Keratinocyte (primary cell): ENCODE measurements at regions not wholly inside any gene's neighbourhood (a gene's known extent, or its start where the extent isn't known, plus 50 kb on each side); places are given as distances from the start of the nearest gene placed in this dataset.
"Not testable (repeated sequence)": the region's sequence is repeated elsewhere in the genome, so short reads cannot be mapped to it uniquely, and the experiment has no call there.

Experiments
- DNase-seq: peaks from one replicate; pipeline ENCODE4 v3.0.0-alpha.2; 2011; ENCODE audit warnings: low read depth, missing footprints, low spot score
- FAIRE-seq: peaks from 2 replicates; lab custom pipeline; 2011; peaks lifted over from hg19 to GRCh38; lab: Jason Lieb, UNC
- H2AFZ ChIP-seq: 2 replicates; pipeline ENCODE4 v1.6.0; 2012; ENCODE audit warnings: low read length, control low read depth, inconsistent platforms; ENCODE audit not compliant: control insufficient read depth
- H3K27ac ChIP-seq: 2 replicates; pipeline ENCODE4 v1.5.1; 2011; ENCODE audit warnings: low read length; ENCODE audit not compliant: control insufficient read depth, insufficient read depth
- H3K27me3 ChIP-seq: 3 replicates; pipeline ENCODE4 v1.6.0; 2011; ENCODE audit warnings: low read length; ENCODE audit not compliant: control insufficient read depth, insufficient read depth; ENCODE audit errors: extremely low read depth
- H3K36me3 ChIP-seq, 2 experiments: 2 replicates in 1 of 2; 3 replicates in 1 of 2; pipeline ENCODE4 v1.5.1; 2011; ENCODE audit warnings: low read length in 2 of 2, mild to moderate bottlenecking in 1 of 2; ENCODE audit not compliant: control insufficient read depth in 2 of 2, insufficient read depth in 2 of 2; ENCODE audit errors: extremely low read depth in 1 of 2
- H3K4me1 ChIP-seq: 3 replicates; pipeline ENCODE4 v1.5.1; 2011; ENCODE audit warnings: low read length; ENCODE audit not compliant: control insufficient read depth, insufficient read depth; ENCODE audit errors: extremely low read depth
- H3K4me2 ChIP-seq: 3 replicates; pipeline ENCODE4 v1.6.0; 2011; ENCODE audit warnings: low read depth, low read length; ENCODE audit not compliant: control insufficient read depth, insufficient read depth; ENCODE audit errors: extremely low read depth
- H3K4me3 ChIP-seq, 3 experiments: fragments of 200-600 bp in 1 of 3; sonication (generic) in 1 of 3; 2 replicates in 2 of 3; 3 replicates in 1 of 3; pipeline ENCODE4 v1.5.1; 2011 to 2016; ENCODE audit warnings: low read length in 3 of 3, mild to moderate bottlenecking in 3 of 3, control low read depth in 2 of 3, inconsistent platforms in 1 of 3, low read depth in 1 of 3, mixed read lengths in 1 of 3, mixed run types in 1 of 3, moderate library complexity in 1 of 3; ENCODE audit not compliant: control insufficient read depth in 2 of 3, insufficient read depth in 2 of 3; ENCODE audit errors: extremely low read depth in 1 of 3
- H3K79me2 ChIP-seq: 2 replicates; pipeline ENCODE4 v1.6.0; 2012; ENCODE audit warnings: low read length; ENCODE audit not compliant: control insufficient read depth, insufficient read depth
- H3K9ac ChIP-seq: 3 replicates; pipeline ENCODE4 v1.6.0; 2011; ENCODE audit warnings: low read length; ENCODE audit not compliant: control insufficient read depth, insufficient read depth; ENCODE audit errors: extremely low read depth
- H3K9me1 ChIP-seq: 3 replicates; pipeline ENCODE4 v1.6.0; 2011; ENCODE audit warnings: low read length; ENCODE audit not compliant: control insufficient read depth, insufficient read depth; ENCODE audit errors: extremely low read depth
- H3K9me3 ChIP-seq: 2 replicates; pipeline ENCODE4 v1.5.1; 2012; ENCODE audit warnings: low read depth, low read length; ENCODE audit not compliant: control insufficient read depth
- H4K20me1 ChIP-seq: 3 replicates; pipeline ENCODE4 v1.6.0; 2011; ENCODE audit warnings: low read length; ENCODE audit not compliant: control insufficient read depth, insufficient read depth; ENCODE audit errors: extremely low read depth
- EZH2 ChIP-seq: IDR thresholded peaks from one replicate; pipeline ENCODE4 v1.6.1; 2012; ENCODE audit warnings: inconsistent platforms, mild to moderate bottlenecking, low read length, moderate library complexity
- dilution Hi-C: fragments of 300-500 bp; cut with MboI; formaldehyde crosslinking; loops from one replicate; pipeline ENCODE4 v1.7.0; 2020; ENCODE audit warnings: low sequenced_read_pairs; ENCODE audit not compliant: extremely low pct_ligation_motif_present
- TF ChIP-seq, protein P1 (sequence below), 3 experiments: IDR thresholded peaks in 1 of 3; conservative IDR thresholded peaks in 1 of 3; optimal IDR thresholded peaks in 1 of 3; 2 replicates in 2 of 3; 3 replicates in 1 of 3; pipeline versions ENCODE3 to v1.5.1; 2011; ENCODE audit warnings: low read length in 3 of 3, mild to moderate bottlenecking in 3 of 3, moderate library complexity in 2 of 3, control low read depth in 1 of 3, inconsistent platforms in 1 of 3; ENCODE audit not compliant: insufficient read depth in 2 of 3; ENCODE audit errors: extremely low read depth in 1 of 3

DNA sequence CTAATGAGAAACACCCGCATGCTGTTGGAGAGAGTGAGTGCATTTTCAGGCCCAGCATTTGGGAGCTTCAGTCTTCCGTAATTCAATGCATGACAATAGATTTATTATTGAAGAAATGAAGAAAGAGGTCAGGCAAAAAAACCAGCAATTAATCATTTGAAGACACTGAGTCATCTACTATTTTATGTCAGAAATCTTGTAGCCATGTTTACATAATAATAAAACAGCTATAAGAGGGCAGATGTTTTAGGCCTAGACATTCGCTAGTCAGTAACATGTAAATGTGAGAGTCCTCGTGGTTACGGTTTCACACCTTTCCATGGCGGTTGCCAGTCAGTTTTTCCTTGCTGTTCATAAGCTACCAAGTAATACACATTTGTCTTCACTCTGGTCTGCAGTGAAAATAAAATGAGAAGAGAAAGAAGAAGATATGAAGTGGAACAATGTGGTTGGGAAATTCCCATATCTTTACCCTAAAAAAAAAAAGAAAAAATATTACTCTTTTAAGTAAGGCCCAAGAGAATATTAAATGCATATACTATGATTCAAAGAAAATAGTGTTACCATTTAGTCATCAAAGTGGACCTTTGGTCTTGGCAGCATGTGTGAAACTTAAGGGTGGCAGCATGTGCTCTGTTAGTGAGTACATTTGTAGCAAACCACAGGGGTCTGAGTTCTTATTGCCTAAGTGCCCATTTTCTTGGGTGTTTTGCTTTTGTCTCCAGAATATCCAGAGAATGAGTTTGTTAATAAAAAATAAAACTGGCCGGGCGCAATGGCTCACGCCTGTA lies 140.5 kb upstream of the TBL1XR1 start:
- Histone ChIP-seq H3K27me3 (no peaks in the 10 kb centered on the region), H3K4me1 (no peaks in the 10 kb centered on the region), H3K27ac (no peak overlapping the region), H3K36me3 (no peaks in the 10 kb centered on the region), H3K9ac (no peak overlapping the region), H3K4me2 (no peak overlapping the region), H3K9me3 (no peaks in the 10 kb centered on the region), H2AFZ (no peak overlapping the region), H3K9me1 (no peaks in the 10 kb centered on the region), H3K4me3 (no peak overlapping the region), H3K79me2 (no peaks in the 10 kb centered on the region), H4K20me1 (no peaks in the 10 kb centered on the region)
- DNase-seq (no peak), FAIRE-seq (no peak)
- TF ChIP-seq, protein P1, sequence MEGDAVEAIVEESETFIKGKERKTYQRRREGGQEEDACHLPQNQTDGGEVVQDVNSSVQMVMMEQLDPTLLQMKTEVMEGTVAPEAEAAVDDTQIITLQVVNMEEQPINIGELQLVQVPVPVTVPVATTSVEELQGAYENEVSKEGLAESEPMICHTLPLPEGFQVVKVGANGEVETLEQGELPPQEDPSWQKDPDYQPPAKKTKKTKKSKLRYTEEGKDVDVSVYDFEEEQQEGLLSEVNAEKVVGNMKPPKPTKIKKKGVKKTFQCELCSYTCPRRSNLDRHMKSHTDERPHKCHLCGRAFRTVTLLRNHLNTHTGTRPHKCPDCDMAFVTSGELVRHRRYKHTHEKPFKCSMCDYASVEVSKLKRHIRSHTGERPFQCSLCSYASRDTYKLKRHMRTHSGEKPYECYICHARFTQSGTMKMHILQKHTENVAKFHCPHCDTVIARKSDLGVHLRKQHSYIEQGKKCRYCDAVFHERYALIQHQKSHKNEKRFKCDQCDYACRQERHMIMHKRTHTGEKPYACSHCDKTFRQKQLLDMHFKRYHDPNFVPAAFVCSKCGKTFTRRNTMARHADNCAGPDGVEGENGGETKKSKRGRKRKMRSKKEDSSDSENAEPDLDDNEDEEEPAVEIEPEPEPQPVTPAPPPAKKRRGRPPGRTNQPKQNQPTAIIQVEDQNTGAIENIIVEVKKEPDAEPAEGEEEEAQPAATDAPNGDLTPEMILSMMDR (optimal IDR thresholded peaks at IDR 0.05 in 1 of 3, IDR thresholded peaks at IDR 0.05 in 1 of 3, conservative IDR thresholded peaks at IDR 0.05 in 1 of 3; ENCODE audit: extremely low read depth in 1 of 3, insufficient read depth in 2 of 3, low read length in 3 of 3) = no peak
- no peak for TF ChIP-seq EZH2
- dilution Hi-C loops = no loop called here

DNA sequence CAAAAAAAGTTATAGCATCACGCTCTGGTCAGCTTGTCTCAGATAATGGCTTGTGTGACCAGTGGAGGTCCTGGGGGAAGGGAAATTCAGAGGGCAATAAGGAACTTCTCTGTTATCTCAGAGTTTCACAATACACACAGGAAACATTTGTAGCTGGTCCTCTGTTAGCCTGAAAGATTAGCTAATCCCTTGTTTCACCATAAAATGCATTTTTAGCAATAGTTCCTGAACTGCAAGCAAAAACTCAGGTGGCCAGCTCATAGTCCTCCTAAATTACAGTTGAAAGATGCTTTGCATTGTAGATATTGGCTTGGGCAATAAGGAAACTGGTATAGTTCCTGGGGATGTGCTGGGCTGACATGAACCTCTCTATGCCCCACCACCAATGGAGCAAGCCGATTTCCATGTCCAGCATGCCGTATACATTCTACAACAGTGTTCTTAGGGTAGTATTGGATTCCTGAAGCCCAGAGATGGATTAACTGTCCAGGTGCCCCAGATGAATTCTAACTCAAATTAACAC lies 141.5 kb upstream of the TBL1XR1 start:
- DNase-seq (no peak), FAIRE-seq (no peak)
- Histone ChIP-seq H3K4me3 (no peak overlapping the region), H4K20me1 (no peaks in the 10 kb centered on the region), H3K27ac (no peak overlapping the region), H3K9me3 (no peaks in the 10 kb centered on the region), H3K9me1 (no peaks in the 10 kb centered on the region), H3K79me2 (no peaks in the 10 kb centered on the region), H3K36me3 (no peaks in the 10 kb centered on the region), H3K4me1 (no peaks in the 10 kb centered on the region), H2AFZ (no peak overlapping the region), H3K9ac (no peak overlapping the region), H3K27me3 (no peaks in the 10 kb centered on the region), H3K4me2 (no peak overlapping the region)
- dilution Hi-C loops = no loop called here
- TF ChIP-seq, protein P1 (optimal IDR thresholded peaks at IDR 0.05 in 1 of 3, IDR thresholded peaks at IDR 0.05 in 1 of 3, conservative IDR thresholded peaks at IDR 0.05 in 1 of 3; ENCODE audit: extremely low read depth in 1 of 3, insufficient read depth in 2 of 3, low read length in 3 of 3) = no peak
- no peak for TF ChIP-seq EZH2

DNA sequence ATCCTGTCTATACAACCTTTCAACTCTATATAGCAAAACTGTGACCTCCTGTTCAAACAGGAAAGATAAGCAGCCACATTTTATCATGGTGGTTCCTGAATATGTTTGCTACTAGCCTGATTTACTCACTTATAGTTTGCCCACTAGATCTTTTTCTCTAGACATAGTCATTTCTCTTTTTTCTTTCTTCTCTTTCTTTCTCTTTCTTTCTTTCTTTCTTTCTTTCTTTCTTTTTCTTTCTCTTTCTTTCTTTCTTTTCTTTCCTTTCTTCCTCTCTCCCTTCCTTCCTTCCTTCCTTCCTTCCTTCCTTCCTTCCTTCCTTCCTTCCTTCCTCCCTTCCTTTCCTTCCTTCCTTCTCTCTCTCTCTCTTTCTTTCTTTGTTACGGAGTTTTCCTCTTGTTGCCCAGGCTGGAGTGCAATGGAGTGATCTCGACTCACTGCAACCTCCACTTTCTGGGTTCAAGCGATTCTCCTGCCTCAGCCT lies 142.0 kb upstream of the TBL1XR1 start:
- H4K20me1 ChIP-seq, FAIRE-seq, H3K4me2 ChIP-seq, DNase-seq, H3K9me3 ChIP-seq, dilution Hi-C loops, H3K9ac ChIP-seq, H3K9me1 ChIP-seq, H3K36me3 ChIP-seq, H3K27ac ChIP-seq, H3K27me3 ChIP-seq, H2AFZ ChIP-seq, H3K4me3 ChIP-seq, H3K4me1 ChIP-seq, H3K79me2 ChIP-seq: not testable (repeated sequence)
